Activated CD8-positive, alpha-beta memory T cell treated with anti-CD3 and anti-CD28 coated beads, Interleukin-2, amount 50 U/mL, for 24 hours (primary cell): ENCODE measurements at regions not wholly inside any gene's neighbourhood (a gene's known extent, or its start where the extent isn't known, plus 50 kb on each side); places are given as distances from the start of the nearest gene placed in this dataset.
"Not testable (repeated sequence)": the region's sequence is repeated elsewhere in the genome, so short reads cannot be mapped to it uniquely, and the experiment has no call there.

Experiments
- DNase-seq: peaks from one replicate; pipeline ENCODE4 v3.0.0-alpha.2; 2020; ENCODE audit errors: extremely low read depth

GRCh38 chr4:81781799-81782198 lies 310.1 kb upstream of the RASGEF1B start:
- DNase-seq = no peak

GRCh38 chr4:81777718-81778117 lies 306.0 kb upstream of the RASGEF1B start:
- not testable (repeated sequence) for DNase-seq

- no peak for DNase-seq
Measured at GRCh38 chr4:81776794-81777193, 305.1 kb upstream of the RASGEF1B start.

- DNase-seq = no peak
Measured at GRCh38 chr4:81773557-81773956, 301.9 kb upstream of the RASGEF1B start.

- no peak for DNase-seq
Measured at GRCh38 chr4:81771721-81772120, 300.0 kb upstream of the RASGEF1B start.

- no peak for DNase-seq
Measured at GRCh38 chr4:81769244-81769643, 297.5 kb upstream of the RASGEF1B start.

GRCh38 chr4:81758574-81759264 lies 287.0 kb upstream of the RASGEF1B start:
- DNase-seq = no peak

- DNase-seq = no peak
Measured at GRCh38 chr4:81757691-81758090, 286.0 kb upstream of the RASGEF1B start.

GRCh38 chr4:81756973-81757372 lies 285.3 kb upstream of the RASGEF1B start:
- no peak for DNase-seq

- no peak for DNase-seq
Measured at GRCh38 chr4:81756042-81756441, 284.3 kb upstream of the RASGEF1B start.

GRCh38 chr4:81754169-81754568 lies 282.5 kb upstream of the RASGEF1B start:
- DNase-seq = no peak

GRCh38 chr4:81751531-81752289 lies 280.0 kb upstream of the RASGEF1B start:
- DNase-seq = no peak

- DNase-seq = no peak
Measured at GRCh38 chr4:81747242-81747930, 275.7 kb upstream of the RASGEF1B start.

GRCh38 chr4:81746773-81747172 lies 275.1 kb upstream of the RASGEF1B start:
- no peak for DNase-seq

- no peak for DNase-seq
Measured at GRCh38 chr4:81746071-81746470, 274.4 kb upstream of the RASGEF1B start.

GRCh38 chr4:81745050-81745449 lies 273.3 kb upstream of the RASGEF1B start:
- DNase-seq = no peak

GRCh38 chr4:81743731-81744435 lies 272.2 kb upstream of the RASGEF1B start:
- DNase-seq = no peak

- no peak for DNase-seq
Measured at GRCh38 chr4:81740487-81740886, 268.8 kb upstream of the RASGEF1B start.

GRCh38 chr4:81738891-81739290 lies 267.2 kb upstream of the RASGEF1B start:
- no peak for DNase-seq

GRCh38 chr4:81737865-81738559 lies 266.3 kb upstream of the RASGEF1B start:
- no peak for DNase-seq

- DNase-seq = no peak
Measured at GRCh38 chr4:81736324-81736723, 264.6 kb upstream of the RASGEF1B start.

- no peak for DNase-seq
Measured at GRCh38 chr4:81732980-81733379, 261.3 kb upstream of the RASGEF1B start.
